ENCODE measurements at regions not wholly inside any gene's neighbourhood (a gene's known extent, or its start where the extent isn't known, plus 50 kb on each side); places are given as distances from the start of the nearest gene placed in this dataset.
"Not testable (repeated sequence)": the region's sequence is repeated elsewhere in the genome, so short reads cannot be mapped to it uniquely, and the experiment has no call there.

GRCh38 chr3:6242104-6242503 is 618.8 kb upstream of the GRM7 start:
- DNase-seq = no peak

DNA sequence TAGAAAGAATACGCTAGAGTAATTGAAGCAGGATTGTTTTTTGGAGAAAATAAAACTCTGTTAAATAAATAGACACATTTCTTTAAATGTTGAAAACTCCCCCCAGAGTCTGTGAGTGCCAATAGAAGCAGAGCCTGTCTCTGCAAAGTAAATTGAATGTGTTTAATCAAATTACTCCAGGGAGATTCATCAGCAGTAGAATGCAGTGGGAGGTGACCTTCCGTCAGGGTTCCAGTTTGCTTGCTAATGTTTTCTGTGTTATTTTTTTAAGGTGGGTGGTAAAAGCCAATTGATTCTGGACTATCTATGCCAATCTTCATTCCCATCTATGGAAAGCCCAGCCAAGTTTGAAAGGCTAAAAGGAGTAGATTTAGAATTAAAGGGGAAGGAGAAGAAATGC is 612.4 kb upstream of the GRM7 start:
- DNase-seq = no peak

- no peak for DNase-seq
These were observed 611.2 kb upstream of the GRM7 start for GRCh38 chr3:6249679-6250078.

DNA sequence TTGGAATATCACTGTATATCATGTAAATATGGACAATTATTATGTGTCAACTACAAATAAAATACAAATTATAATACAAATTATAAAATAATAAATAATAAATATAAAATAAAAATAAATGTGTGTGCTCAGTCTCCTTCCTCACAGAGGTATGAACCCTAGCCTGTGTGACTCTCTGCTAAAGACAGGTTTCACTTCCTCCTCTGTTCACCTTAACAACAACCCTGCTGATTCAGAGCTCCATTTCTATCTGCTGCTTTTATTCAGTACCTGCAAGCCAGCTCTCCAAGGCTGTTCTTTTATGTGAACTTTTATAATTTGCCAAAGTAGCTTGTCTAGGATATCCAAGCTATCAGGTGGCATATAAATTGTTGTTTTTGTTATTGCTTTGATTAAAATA is 610.7 kb upstream of the GRM7 start:
- DNase-seq = no peak

DNA sequence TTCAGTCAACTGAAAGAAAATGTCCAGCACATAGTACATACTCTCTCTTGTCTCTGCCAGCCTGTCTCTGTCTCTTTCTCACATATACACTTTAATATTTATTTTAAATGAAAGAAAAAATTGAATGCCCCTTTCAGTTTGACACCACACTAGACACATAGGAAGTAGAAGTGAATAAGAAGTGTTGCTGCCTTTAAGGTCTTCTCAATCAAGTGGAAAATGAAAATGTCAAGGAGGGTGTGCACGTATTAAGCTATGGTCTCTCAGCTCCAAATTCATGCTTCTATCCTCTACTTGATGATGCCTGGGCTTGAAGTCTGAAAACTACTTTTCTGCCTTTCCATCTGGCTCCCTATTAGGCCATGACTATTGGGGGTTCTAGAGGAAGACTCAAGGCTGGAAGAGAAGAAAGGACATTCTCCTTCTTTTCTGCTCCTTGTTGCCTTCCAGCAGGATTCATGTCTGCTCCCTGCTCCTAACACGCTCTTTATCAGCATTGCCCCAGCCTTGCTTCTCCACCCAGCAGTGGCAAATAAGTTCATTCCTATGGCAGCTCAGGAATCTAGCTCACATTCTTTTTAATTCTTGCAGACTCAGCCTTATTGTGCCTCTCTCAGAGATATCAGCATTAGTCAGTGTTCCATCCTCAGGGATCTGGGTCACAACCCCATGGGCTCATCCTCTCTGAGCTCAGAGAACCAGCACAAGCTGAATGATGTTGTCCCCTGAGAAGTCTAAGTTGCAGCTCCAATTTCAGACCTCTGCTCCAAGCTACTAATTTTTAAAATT is 609.1 kb upstream of the GRM7 start:
- no peak for DNase-seq

GRCh38 chr3:6254490-6254889 is 606.4 kb upstream of the GRM7 start:
- no peak for DNase-seq

GRCh38 chr3:6255229-6255628 is 605.7 kb upstream of the GRM7 start:
- no peak for DNase-seq

GRCh38 chr3:6260551-6261191 is 600.2 kb upstream of the GRM7 start:
- no peak for DNase-seq

DNA sequence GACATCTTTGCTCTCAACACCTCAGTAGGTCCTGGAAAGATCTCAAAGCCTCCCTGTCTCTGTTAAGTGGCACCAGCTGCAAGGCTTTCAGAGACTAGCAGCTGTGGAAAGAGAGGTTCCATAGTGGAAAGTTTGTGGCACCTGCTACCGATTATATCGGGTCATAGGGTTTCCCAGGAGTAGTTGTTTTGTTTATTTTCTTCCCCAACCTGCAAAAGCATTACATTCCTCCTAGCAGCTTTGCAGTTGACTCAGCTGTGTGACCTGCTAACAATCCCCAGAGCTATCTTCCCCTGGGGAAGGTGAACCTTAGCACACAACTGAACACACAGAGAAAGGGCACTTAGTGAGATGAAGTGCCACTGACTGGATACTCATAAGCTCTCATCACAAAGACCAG is 598.9 kb upstream of the GRM7 start:
- no peak for DNase-seq

DNA sequence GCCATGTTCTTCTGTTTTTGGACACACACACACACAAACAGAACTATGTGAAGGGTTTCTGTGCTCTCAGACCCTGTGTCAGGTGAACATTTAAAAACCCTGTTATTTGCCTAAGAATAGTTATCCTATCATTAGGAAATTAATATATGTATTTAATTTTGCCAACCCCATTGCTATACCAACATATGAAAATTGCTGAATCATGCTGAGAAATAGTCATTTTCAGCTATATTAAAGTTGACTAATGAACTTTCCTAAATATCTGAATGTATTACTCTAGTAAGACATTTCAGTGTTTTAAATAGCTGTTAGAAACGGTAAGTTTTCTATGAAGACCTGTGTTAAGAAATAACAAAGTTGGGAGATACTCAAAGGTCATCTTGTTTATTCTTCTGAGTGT is 596.9 kb upstream of the GRM7 start:
- no peak for DNase-seq

GRCh38 chr3:6264906-6265305 is 596.0 kb upstream of the GRM7 start:
- no peak for DNase-seq

GRCh38 chr3:6266135-6266534 is 594.8 kb upstream of the GRM7 start:
- DNase-seq = no peak

DNA sequence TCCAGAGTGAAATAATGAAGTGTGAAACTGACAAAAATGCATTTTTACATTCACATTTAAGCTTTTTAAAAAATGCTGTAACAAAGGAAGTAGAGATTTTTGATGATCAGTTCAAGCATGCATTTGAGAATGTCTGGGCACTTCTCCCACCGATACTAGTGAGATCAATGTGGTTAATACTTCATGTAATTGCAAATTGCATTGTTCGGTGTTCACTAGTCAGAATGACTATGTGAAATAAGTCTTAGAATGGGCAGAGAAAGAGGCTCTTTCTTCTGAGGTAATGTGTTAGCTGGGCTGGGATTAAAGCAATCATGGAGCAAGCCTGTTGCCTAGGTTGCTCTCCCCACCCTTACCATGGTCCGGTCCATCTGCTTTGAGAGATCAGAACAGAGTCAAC is 587.0 kb upstream of the GRM7 start:
- no peak for DNase-seq

DNA sequence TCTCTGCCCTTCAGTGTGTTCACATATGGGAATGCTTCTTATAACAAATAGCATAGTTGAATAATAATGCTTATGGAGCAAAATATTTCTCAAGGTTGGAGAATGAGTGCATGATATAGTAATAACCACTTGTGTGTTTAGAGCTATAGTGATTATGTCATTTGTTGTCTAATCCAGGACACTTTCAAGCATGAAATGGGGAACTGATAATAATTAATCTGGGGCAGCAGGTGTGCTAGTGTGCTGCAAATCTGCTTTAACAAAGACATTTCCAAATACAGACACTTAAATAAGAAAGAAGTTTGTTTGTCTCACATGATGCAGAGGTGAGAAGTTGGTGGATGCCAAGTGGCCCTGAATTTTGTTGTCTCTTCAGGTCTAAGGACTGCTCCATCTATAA is 579.3 kb upstream of the GRM7 start:
- no peak for DNase-seq

DNA sequence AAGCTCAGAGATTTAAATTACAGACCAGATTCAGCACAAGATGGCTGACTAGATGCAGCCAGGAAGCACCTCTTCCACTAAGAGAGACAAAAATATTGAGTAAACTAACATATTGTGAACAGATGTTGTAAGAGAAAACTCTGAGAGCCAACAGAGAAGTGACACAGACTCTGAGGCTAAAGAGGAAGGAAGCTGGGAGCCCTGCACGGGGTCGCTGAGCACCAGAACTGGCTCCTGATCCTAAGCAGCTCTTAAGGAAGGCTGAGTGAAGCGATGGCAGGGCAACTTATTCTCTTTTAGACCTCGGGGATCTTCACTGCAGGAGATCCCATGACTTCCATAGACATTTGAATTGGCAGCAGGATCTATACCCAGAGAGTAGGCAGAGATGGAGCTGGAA is 578.0 kb upstream of the GRM7 start:
- peak; percentile 91 for DNase-seq

DNA sequence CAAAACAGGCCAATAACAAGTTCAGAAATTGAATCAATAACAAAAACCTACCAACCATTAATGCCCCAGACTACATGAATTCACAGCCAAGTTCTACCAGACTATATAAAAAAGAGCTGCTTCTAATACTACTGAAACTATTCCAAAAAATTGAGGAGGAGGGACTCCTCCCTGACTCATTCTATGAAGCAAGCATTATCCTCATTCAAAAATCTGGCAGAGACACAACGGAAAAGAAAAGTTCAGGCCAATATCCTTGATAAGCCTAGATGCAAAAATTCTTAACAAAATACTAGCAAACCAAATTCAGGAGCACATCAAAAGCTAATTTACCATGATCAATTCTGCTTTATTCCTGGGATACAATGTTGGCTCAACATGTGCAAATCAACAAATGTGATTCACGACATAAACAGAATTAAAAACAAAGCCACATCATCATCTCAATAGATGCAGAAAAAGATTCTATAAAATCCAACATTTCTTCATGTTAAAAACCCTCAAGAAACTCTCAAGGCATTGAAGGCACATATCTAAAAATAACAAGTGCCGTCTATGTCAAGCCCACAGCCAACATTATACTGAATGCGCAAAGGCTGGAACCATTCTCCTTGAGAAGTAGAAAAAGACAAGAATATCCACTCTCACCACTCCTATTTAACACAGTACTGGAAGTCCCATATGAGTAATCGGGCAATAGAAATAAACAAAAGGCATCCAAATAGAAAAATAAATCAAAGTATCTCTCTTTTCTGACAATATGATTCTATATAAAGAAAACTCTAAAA is 573.6 kb upstream of the GRM7 start:
- no peak for DNase-seq

DNA sequence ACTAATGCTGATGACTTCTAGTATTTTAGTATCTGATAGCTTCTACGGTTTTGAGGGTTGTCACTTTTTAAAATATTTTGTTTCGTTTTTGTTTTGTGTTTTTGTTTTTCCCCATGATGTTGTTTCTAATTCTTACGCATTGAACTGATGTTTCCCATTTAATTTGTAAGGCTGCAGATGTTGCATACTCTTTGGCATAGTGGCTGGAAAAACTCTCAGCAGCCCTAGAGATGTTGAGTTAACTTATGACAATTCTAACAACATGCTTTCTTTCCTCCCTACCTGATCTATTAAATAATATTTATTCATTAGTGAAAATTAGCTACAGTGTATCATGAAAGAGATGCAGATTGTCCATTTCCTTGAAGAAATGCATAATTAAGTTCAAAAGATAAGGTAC is 559.3 kb upstream of the GRM7 start:
- DNase-seq = no peak

DNA sequence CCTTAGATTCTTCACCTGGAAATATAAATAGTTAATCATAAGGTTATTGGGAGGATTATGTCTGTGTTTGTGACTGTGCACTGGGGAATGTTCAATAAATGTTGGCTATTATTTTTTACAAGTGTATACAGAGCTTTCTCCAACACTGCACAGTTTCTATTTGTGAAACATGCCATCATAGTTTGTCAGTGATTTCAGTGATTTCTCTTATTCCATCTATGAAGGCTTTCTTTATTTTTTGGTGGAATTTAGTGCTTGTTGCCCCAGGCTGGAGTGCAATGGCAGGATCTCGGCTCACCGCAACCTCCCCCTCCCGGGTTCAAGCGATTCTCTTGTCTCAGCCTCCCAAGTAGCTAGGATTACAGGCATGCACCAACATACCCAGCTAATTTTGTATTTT is 545.0 kb upstream of the GRM7 start:
- no peak for DNase-seq

DNA sequence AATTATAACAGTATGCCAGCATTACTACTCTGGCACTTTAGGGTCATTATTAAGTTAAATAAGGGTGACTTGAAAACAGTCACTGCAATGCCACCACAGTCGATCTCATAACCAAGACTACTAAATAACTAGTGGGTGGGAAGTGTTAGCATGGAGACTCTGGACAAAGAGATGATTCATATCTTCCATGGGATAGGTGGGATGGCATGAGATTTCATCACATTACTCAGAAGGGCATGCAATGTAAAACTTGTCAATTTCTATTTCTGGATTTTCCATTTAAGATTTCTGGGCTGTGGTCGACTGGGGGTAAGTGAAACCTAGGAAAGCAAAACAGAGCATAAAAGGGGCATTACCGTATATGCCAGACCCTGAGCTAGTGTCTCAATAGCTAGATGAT is 538.9 kb upstream of the GRM7 start:
- no peak for DNase-seq

- no peak for DNase-seq
These were observed 534.1 kb upstream of the GRM7 start for GRCh38 chr3:6326771-6327170.

DNA sequence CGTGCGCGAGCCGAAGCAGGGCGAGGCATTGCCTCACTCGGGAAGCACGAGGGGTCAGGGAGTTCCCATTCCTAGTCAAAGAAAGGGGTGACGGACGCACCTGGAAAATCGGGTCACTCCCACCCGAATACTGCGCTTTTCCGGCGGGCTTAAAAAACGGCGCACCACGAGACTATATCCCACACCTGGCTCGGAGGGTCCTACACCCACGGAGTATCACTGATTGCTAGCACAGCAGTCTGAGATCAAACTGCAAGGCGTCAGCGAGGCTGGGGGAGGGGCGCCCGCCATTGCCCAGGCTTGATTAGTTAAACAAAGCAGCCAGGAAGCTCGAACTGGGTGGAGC is 520.0 kb upstream of the GRM7 start:
- not testable (repeated sequence) for DNase-seq

- DNase-seq = no peak
These were observed 509.2 kb upstream of the GRM7 start for GRCh38 chr3:6351752-6352151.

DNA sequence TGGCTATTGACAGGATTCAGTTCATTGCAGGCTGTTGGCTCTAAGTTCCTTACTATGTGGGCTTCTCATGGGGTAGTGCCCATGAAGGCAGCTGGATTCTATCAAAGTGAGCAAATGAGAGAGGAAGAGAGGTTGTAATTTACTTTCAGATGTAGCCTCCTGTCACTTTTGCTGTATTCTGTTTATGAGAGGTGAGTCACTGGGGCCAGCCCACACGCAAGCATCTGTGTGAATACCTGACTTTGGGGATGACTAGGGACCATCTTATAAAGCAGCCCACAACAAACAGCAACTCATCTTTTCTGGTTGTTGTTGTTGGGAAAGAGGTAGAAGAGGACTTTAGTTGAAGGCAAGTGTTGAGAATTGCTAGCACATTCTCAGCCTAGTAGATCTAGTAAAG is 506.3 kb upstream of the GRM7 start:
- no peak for DNase-seq

DNA sequence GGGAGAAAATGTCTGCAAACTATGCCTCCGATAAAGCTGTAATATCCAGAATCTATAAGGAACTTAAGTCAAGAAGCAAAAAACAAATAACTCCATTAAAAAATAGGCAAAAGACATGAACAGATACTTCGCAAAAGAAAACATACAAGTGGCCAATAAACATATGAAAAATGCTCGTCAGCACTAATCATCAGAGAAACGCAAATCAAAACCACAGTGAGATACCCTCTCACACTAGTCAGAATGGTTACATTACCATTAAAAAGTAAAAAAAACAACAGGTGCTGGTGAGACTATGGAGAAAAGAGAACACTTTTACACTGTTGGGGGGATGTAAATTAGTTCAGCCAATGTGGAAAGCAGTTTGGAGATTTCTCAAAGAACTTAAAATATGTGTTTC is 498.5 kb upstream of the GRM7 start:
- no peak for DNase-seq

Data from Kasumi-1 (cell line).